ENCODE measurements at regions not wholly inside any gene's neighbourhood (a gene's known extent, or its start where the extent isn't known, plus 50 kb on each side); places are given as distances from the start of the nearest gene placed in this dataset.

- TF ChIP-seq, protein P1, sequence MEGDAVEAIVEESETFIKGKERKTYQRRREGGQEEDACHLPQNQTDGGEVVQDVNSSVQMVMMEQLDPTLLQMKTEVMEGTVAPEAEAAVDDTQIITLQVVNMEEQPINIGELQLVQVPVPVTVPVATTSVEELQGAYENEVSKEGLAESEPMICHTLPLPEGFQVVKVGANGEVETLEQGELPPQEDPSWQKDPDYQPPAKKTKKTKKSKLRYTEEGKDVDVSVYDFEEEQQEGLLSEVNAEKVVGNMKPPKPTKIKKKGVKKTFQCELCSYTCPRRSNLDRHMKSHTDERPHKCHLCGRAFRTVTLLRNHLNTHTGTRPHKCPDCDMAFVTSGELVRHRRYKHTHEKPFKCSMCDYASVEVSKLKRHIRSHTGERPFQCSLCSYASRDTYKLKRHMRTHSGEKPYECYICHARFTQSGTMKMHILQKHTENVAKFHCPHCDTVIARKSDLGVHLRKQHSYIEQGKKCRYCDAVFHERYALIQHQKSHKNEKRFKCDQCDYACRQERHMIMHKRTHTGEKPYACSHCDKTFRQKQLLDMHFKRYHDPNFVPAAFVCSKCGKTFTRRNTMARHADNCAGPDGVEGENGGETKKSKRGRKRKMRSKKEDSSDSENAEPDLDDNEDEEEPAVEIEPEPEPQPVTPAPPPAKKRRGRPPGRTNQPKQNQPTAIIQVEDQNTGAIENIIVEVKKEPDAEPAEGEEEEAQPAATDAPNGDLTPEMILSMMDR (IDR thresholded peaks at IDR 0.05) = no peak
- TF ChIP-seq POLR2A (IDR thresholded peaks at IDR 0.05) = no peak
These were observed 354.1 kb downstream of the KIF16B start for GRCh38 chr20:16219182-16219581.
